ENCODE measurements at regions not wholly inside any gene's neighbourhood (a gene's known extent, or its start where the extent isn't known, plus 50 kb on each side); places are given as distances from the start of the nearest gene placed in this dataset.

DNA sequence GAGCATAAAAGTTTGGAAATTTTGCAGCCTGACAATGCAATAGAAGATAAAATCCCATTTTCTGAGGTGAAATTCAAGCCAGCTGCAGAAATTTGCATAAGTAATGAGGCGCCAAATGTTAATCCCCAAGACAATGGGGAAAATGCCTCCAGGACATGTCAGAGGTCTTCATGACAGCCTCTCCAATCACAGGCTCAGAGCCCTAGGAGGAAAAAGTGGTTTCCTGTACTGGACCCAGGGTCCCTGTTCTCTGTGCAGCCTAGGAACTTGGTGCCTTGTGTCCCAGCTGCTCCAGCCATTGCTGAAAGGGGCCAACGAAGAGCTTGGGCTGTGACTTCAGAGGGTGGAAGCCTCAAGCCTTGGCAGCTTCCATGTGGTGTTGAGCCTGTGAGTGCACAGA, 1218.1 kb downstream of the GALC start:
- H3K4me3 ChIP-seq (replicated peaks in 1 of 3): no peak overlapping the region
- no peaks in the 10 kb centered on the region for H3K36me3 ChIP-seq
- no peaks in the 10 kb centered on the region for H3K9me3 ChIP-seq
- 42 to 83% methylated on average over 2 of the region's 2 CpGs for WGBS, 2 donors
- no peak for DNase-seq
- intact Hi-C loops (cut with DNase I): no loop called here
- no peak overlapping the region for H3K27ac ChIP-seq
- peaks cover 0 to 4% of the 10 kb centered on the region in 2 donors for H3K4me1 ChIP-seq
- no peaks in the 10 kb centered on the region for H3K27me3 ChIP-seq
- no peak for TF ChIP-seq POLR2A (IDR thresholded peaks at IDR 0.05)
- TF ChIP-seq, protein P1, sequence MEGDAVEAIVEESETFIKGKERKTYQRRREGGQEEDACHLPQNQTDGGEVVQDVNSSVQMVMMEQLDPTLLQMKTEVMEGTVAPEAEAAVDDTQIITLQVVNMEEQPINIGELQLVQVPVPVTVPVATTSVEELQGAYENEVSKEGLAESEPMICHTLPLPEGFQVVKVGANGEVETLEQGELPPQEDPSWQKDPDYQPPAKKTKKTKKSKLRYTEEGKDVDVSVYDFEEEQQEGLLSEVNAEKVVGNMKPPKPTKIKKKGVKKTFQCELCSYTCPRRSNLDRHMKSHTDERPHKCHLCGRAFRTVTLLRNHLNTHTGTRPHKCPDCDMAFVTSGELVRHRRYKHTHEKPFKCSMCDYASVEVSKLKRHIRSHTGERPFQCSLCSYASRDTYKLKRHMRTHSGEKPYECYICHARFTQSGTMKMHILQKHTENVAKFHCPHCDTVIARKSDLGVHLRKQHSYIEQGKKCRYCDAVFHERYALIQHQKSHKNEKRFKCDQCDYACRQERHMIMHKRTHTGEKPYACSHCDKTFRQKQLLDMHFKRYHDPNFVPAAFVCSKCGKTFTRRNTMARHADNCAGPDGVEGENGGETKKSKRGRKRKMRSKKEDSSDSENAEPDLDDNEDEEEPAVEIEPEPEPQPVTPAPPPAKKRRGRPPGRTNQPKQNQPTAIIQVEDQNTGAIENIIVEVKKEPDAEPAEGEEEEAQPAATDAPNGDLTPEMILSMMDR (IDR thresholded peaks at IDR 0.05): no peak

DNA sequence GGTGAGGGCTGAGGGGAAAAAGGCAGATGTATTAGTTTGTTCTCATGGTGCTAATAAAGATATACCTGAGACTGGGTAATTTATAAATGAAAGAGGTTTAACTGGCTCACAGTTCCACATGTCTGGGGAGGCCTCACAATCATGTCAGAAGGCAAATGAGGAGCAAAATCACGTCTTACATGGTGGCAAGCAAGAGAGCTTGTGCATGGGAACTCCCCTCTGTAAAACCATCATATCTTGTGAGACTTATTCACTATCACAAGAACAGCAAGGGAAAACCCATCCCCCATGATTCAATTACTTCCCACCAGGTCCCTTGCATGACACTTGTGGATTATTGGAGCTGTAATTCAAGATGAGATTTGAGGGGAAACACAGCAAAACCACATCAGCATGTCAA, 1220.9 kb downstream of the GALC start:
- H3K27me3 ChIP-seq: no peaks in the 10 kb centered on the region
- no peak for DNase-seq
- H3K4me1 ChIP-seq: no peaks in the 10 kb centered on the region
- H3K36me3 ChIP-seq: no peaks in the 10 kb centered on the region
- intact Hi-C loops (cut with DNase I): no loop called here
- WGBS, 2 donors: 43 to 57% methylated on average over 1 of the region's 1 CpG
- TF ChIP-seq, protein P1 (IDR thresholded peaks at IDR 0.05): no peak
- no peak for TF ChIP-seq POLR2A (IDR thresholded peaks at IDR 0.05)
- no peaks in the 10 kb centered on the region for H3K9me3 ChIP-seq
- H3K27ac ChIP-seq: no peak overlapping the region
- H3K4me3 ChIP-seq (replicated peaks in 1 of 3): no peak overlapping the region

DNA sequence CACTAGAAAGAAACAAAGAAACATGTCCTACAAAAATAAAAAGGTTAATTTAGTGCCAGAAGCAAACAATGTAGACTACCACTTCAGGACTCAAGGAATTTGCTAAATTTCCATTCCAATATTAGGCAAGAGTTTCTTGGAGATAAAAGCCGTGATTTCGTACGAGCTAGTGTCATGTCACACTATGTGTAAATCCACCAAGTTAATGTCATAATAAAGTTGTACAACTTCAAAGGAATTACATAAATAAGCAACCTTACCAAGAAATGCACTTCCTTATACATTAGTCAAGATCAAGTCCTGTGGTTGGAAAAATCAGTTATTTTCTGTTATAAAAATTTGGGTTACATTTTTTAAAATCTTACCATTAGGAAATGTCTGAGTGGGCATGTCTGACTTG, 1222.8 kb downstream of the GALC start:
- Histone ChIP-seq H3K36me3 (no peaks in the 10 kb centered on the region), H3K27me3 (no peaks in the 10 kb centered on the region), H3K4me3 (replicated peaks in 1 of 3) (no peak overlapping the region), H3K9me3 (no peaks in the 10 kb centered on the region), H3K4me1 (no peaks in the 10 kb centered on the region), H3K27ac (no peak overlapping the region)
- DNase-seq: no peak
- 94 to 95% methylated on average over 3 of the region's 3 CpGs for WGBS, 2 donors
- intact Hi-C loops (cut with DNase I): no loop called here
- TF ChIP-seq, protein P1 (IDR thresholded peaks at IDR 0.05): no peak
- TF ChIP-seq POLR2A (IDR thresholded peaks at IDR 0.05): no peak

DNA sequence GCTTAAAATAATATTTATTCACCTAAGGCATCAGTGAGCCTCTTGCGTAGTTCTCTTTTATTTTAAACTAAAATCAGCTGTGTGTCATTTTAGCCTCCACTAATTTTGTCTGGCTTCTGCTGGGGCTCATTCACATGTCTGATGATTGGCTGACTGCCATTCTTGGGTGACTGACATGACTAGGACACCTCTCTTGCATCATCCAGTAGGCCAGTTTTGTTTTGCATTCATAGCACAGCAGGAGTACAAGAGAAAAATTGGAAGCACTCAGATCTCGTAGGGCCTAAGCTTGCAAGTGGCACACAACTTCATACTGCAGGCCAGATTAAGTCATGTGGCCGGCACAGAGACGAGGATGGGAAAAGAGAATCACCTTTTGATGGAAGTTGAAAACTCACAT, 1226.5 kb downstream of the GALC start:
- Histone ChIP-seq H3K9me3 (no peaks in the 10 kb centered on the region), H3K27ac (no peak overlapping the region), H3K27me3 (no peaks in the 10 kb centered on the region), H3K36me3 (no peaks in the 10 kb centered on the region), H3K4me1 (no peaks in the 10 kb centered on the region), H3K4me3 (replicated peaks in 1 of 3) (no peak overlapping the region)
- no peak for DNase-seq
- no peak for TF ChIP-seq POLR2A (IDR thresholded peaks at IDR 0.05)
- TF ChIP-seq, protein P1 (IDR thresholded peaks at IDR 0.05): no peak
- intact Hi-C loops (cut with DNase I): no loop called here
- 89 to 93% methylated on average over 4 of the region's 4 CpGs for WGBS, 2 donors

DNA sequence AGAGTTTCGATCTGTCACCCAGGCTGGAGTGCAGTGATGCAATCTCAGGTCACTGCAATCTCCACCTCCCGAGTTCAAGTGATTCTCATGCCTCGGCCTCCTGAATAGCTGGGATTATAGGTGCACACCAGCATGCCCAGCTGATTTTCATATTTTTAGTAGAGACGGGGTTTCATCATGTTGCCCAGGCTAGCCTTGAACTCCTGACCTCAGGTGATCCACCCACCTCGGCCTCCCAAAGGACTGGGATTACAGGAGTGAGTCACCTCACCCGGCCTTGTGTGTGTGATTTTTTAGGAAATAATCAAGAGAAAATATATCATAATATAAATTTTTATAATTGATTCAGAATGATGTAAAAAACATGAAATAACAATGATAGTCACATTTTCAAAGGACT, 1231.4 kb downstream of the GALC start:
- Histone ChIP-seq H3K9me3 (no peaks in the 10 kb centered on the region), H3K4me3 (replicated peaks in 1 of 3) (no peak overlapping the region), H3K36me3 (no peaks in the 10 kb centered on the region), H3K27me3 (no peaks in the 10 kb centered on the region), H3K27ac (no peak overlapping the region), H3K4me1 (no peaks in the 10 kb centered on the region)
- TF ChIP-seq, protein P1 (IDR thresholded peaks at IDR 0.05): no peak
- no peak for TF ChIP-seq POLR2A (IDR thresholded peaks at IDR 0.05)
- WGBS, 2 donors: 92 to 94% methylated on average over 6 of the region's 6 CpGs
- no peak for DNase-seq
- intact Hi-C loops (cut with DNase I): no loop called here

All from thyroid gland (tissue), 4 donors.